HG02970 (cell line): ENCODE measurements at regions not wholly inside any gene's neighbourhood (a gene's known extent, or its start where the extent isn't known, plus 50 kb on each side); places are given as distances from the start of the nearest gene placed in this dataset.

Experiments
- ATAC-seq: cut with Tn5 transposase; IDR thresholded peaks from one replicate; pipeline ENCODE4 v1.9.1; 2021; ENCODE audit warnings: mild to moderate bottlenecking, moderate library complexity, moderate number of reproducible peaks; ENCODE audit not compliant: unreplicated experiment, low FRiP score

GRCh38 chr6:141347906-141348492 is 784.7 kb upstream of the GJE1 start:
- ATAC-seq = no peak

- no peak for ATAC-seq
Observed at GRCh38 chr6:141347086-141347485, 785.6 kb upstream of the GJE1 start.

- no peak for ATAC-seq
Observed at GRCh38 chr6:141346535-141346934, 786.2 kb upstream of the GJE1 start.

- ATAC-seq = no peak
Observed at GRCh38 chr6:141337191-141337590, 795.5 kb upstream of the GJE1 start.

- ATAC-seq = no peak
Observed at GRCh38 chr6:141335477-141336273, 797.0 kb upstream of the GJE1 start.

GRCh38 chr6:141326925-141327324 is 805.8 kb upstream of the GJE1 start:
- ATAC-seq = no peak

GRCh38 chr6:141326426-141326825 is 806.3 kb upstream of the GJE1 start:
- ATAC-seq = peak; percentile 84

- ATAC-seq = no peak
Observed at GRCh38 chr6:141321493-141322347, 811.0 kb upstream of the GJE1 start.

GRCh38 chr6:141316236-141316635 is 816.5 kb upstream of the GJE1 start:
- ATAC-seq = no peak

- ATAC-seq = no peak
Observed at GRCh38 chr6:141313986-141314385, 818.7 kb upstream of the GJE1 start.

- ATAC-seq = no peak
Observed at GRCh38 chr6:141309295-141309694, 823.4 kb upstream of the GJE1 start.

GRCh38 chr6:141307309-141307998 is 825.3 kb upstream of the GJE1 start:
- no peak for ATAC-seq

GRCh38 chr6:141303907-141304306 is 828.8 kb upstream of the GJE1 start:
- ATAC-seq = no peak

GRCh38 chr6:141301779-141302178 is 830.9 kb upstream of the GJE1 start:
- no peak for ATAC-seq

- no peak for ATAC-seq
Observed at GRCh38 chr6:141290941-141291721, 841.6 kb upstream of the GJE1 start.

- no peak for ATAC-seq
Observed at GRCh38 chr6:141288947-141289346, 843.8 kb upstream of the GJE1 start.

- ATAC-seq = no peak
Observed at GRCh38 chr6:141282263-141282662, 850.5 kb upstream of the GJE1 start.

- no peak for ATAC-seq
Observed at GRCh38 chr6:141269684-141270083, 863.0 kb upstream of the GJE1 start.

- ATAC-seq = no peak
Observed at GRCh38 chr6:141267420-141267819, 865.3 kb upstream of the GJE1 start.
